HUES48 (cell line): ENCODE measurements at regions not wholly inside any gene's neighbourhood (a gene's known extent, or its start where the extent isn't known, plus 50 kb on each side); places are given as distances from the start of the nearest gene placed in this dataset.
"Not testable (repeated sequence)": the region's sequence is repeated elsewhere in the genome, so short reads cannot be mapped to it uniquely, and the experiment has no call there.

Experiments
- H3K27ac ChIP-seq: one replicate; pipeline ENCODE4 v1.7.0; 2013; ENCODE audit warnings: low read depth, low read length, inconsistent platforms
- H3K27me3 ChIP-seq: 2 replicates; pipeline ENCODE4 v1.6.1; 2013; ENCODE audit warnings: mild to moderate bottlenecking, low read length; ENCODE audit not compliant: control insufficient read depth, insufficient read depth
- H3K36me3 ChIP-seq: 2 replicates; pipeline ENCODE4 v1.6.1; 2013; ENCODE audit warnings: low read length; ENCODE audit not compliant: control insufficient read depth, insufficient read depth
- H3K4me1 ChIP-seq: 2 replicates; pipeline ENCODE4 v1.6.1; 2013; ENCODE audit warnings: mild to moderate bottlenecking, low read length; ENCODE audit not compliant: control insufficient read depth, insufficient read depth
- H3K4me3 ChIP-seq: 2 replicates; pipeline ENCODE4 v1.5.1; 2013; ENCODE audit warnings: mild to moderate bottlenecking, low read depth, low read length
- H3K9ac ChIP-seq: 2 replicates; pipeline ENCODE4 v1.6.1; 2013; ENCODE audit warnings: mild to moderate bottlenecking, low read depth, low read length, moderate library complexity
- H3K9me3 ChIP-seq: 2 replicates; pipeline ENCODE4 v1.6.1; 2013; ENCODE audit warnings: low read length; ENCODE audit not compliant: control insufficient read depth, insufficient read depth

GRCh38 chr7:9498303-9498702 is 1064.9 kb downstream of the NXPH1 start:
- H3K27ac ChIP-seq = no peak overlapping the region
- no peaks in the 10 kb centered on the region for H3K9me3 ChIP-seq
- H3K9ac ChIP-seq = no peak overlapping the region
- no peaks in the 10 kb centered on the region for H3K4me1 ChIP-seq
- H3K36me3 ChIP-seq = no peaks in the 10 kb centered on the region
- no peaks in the 10 kb centered on the region for H3K27me3 ChIP-seq
- no peak overlapping the region for H3K4me3 ChIP-seq

- no peaks in the 10 kb centered on the region for H3K4me1 ChIP-seq
- no peak overlapping the region for H3K4me3 ChIP-seq
- H3K27ac ChIP-seq = no peak overlapping the region
- H3K9me3 ChIP-seq = no peaks in the 10 kb centered on the region
- no peaks in the 10 kb centered on the region for H3K27me3 ChIP-seq
- H3K9ac ChIP-seq = no peak overlapping the region
- no peaks in the 10 kb centered on the region for H3K36me3 ChIP-seq
Observed at GRCh38 chr7:9502269-9502668, 1068.9 kb downstream of the NXPH1 start.

- Histone ChIP-seq H3K9me3 (no peaks in the 10 kb centered on the region), H3K4me3 (no peak overlapping the region), H3K9ac (no peak overlapping the region), H3K36me3 (no peaks in the 10 kb centered on the region), H3K27me3 (no peaks in the 10 kb centered on the region), H3K4me1 (no peaks in the 10 kb centered on the region), H3K27ac (no peak overlapping the region)
Observed at GRCh38 chr7:9504678-9505077, 1071.3 kb downstream of the NXPH1 start.

GRCh38 chr7:9505516-9505915 is 1072.1 kb downstream of the NXPH1 start:
- no peaks in the 10 kb centered on the region for H3K27me3 ChIP-seq
- no peak overlapping the region for H3K27ac ChIP-seq
- H3K9me3 ChIP-seq = no peaks in the 10 kb centered on the region
- H3K4me1 ChIP-seq = no peaks in the 10 kb centered on the region
- no peaks in the 10 kb centered on the region for H3K36me3 ChIP-seq
- H3K9ac ChIP-seq = no peak overlapping the region
- no peak overlapping the region for H3K4me3 ChIP-seq

- H3K27me3 ChIP-seq = no peaks in the 10 kb centered on the region
- no peaks in the 10 kb centered on the region for H3K4me1 ChIP-seq
- no peak overlapping the region for H3K4me3 ChIP-seq
- H3K27ac ChIP-seq = no peak overlapping the region
- H3K9ac ChIP-seq = no peak overlapping the region
- no peaks in the 10 kb centered on the region for H3K36me3 ChIP-seq
- H3K9me3 ChIP-seq = no peaks in the 10 kb centered on the region
Observed at GRCh38 chr7:9507290-9507689, 1073.9 kb downstream of the NXPH1 start.

- Histone ChIP-seq H3K9ac (no peak overlapping the region), H3K27ac (no peak overlapping the region), H3K27me3 (no peaks in the 10 kb centered on the region), H3K4me1 (no peaks in the 10 kb centered on the region), H3K9me3 (no peaks in the 10 kb centered on the region), H3K36me3 (no peaks in the 10 kb centered on the region), H3K4me3 (no peak overlapping the region)
Observed at GRCh38 chr7:9516662-9517061, 1083.3 kb downstream of the NXPH1 start.

GRCh38 chr7:9523579-9523978 is 1090.2 kb downstream of the NXPH1 start:
- H3K9ac ChIP-seq = no peak overlapping the region

GRCh38 chr7:9552431-9552830 is 1119.0 kb downstream of the NXPH1 start:
- H3K9ac ChIP-seq, H3K27ac ChIP-seq: not testable (repeated sequence)

More at GRCh38 chr7:9523579-9523978, 1090.2 kb downstream of the NXPH1 start:
- Histone ChIP-seq H3K9me3 (no peaks in the 10 kb centered on the region), H3K4me1 (no peaks in the 10 kb centered on the region), H3K27me3 (no peaks in the 10 kb centered on the region), H3K27ac (no peak overlapping the region), H3K4me3 (no peak overlapping the region), H3K36me3 (no peaks in the 10 kb centered on the region)

GRCh38 chr7:9557853-9558252 is 1124.4 kb downstream of the NXPH1 start:
- H3K27me3 ChIP-seq = no peaks in the 10 kb centered on the region
- no peak overlapping the region for H3K9ac ChIP-seq
- H3K36me3 ChIP-seq = no peaks in the 10 kb centered on the region
- no peak overlapping the region for H3K27ac ChIP-seq
- H3K4me1 ChIP-seq = no peaks in the 10 kb centered on the region
- H3K4me3 ChIP-seq = no peak overlapping the region
- no peaks in the 10 kb centered on the region for H3K9me3 ChIP-seq

More at GRCh38 chr7:9552431-9552830, 1119.0 kb downstream of the NXPH1 start:
- H3K4me3 ChIP-seq, H3K9me3 ChIP-seq, H3K27me3 ChIP-seq, H3K36me3 ChIP-seq, H3K4me1 ChIP-seq: not testable (repeated sequence)

- peaks cover 12% of the 10 kb centered on the region; the same call in 1 of the 2 replicates for H3K4me1 ChIP-seq
Observed at GRCh38 chr7:9575716-9576115, 1142.3 kb downstream of the NXPH1 start.

GRCh38 chr7:9582824-9583223 is 1149.4 kb downstream of the NXPH1 start:
- H3K9me3 ChIP-seq = no peaks in the 10 kb centered on the region
- no peaks in the 10 kb centered on the region for H3K27me3 ChIP-seq
- no peak overlapping the region for H3K9ac ChIP-seq
- H3K36me3 ChIP-seq = no peaks in the 10 kb centered on the region
- H3K27ac ChIP-seq = no peak overlapping the region
- H3K4me1 ChIP-seq = peaks cover 12% of the 10 kb centered on the region; the same call in 1 of the 2 replicates
- no peak overlapping the region for H3K4me3 ChIP-seq

More at GRCh38 chr7:9575716-9576115, 1142.3 kb downstream of the NXPH1 start:
- H3K4me3 ChIP-seq = no peak overlapping the region
- no peak overlapping the region for H3K27ac ChIP-seq
- no peaks in the 10 kb centered on the region for H3K9me3 ChIP-seq
- no peaks in the 10 kb centered on the region for H3K27me3 ChIP-seq
- no peak overlapping the region for H3K9ac ChIP-seq
- no peaks in the 10 kb centered on the region for H3K36me3 ChIP-seq

- no peaks in the 10 kb centered on the region for H3K4me1 ChIP-seq
- H3K27ac ChIP-seq = no peak overlapping the region
- no peak overlapping the region for H3K9ac ChIP-seq
- H3K4me3 ChIP-seq = no peak overlapping the region
- H3K27me3 ChIP-seq = no peaks in the 10 kb centered on the region
- H3K36me3 ChIP-seq = no peaks in the 10 kb centered on the region
- no peaks in the 10 kb centered on the region for H3K9me3 ChIP-seq
Observed at GRCh38 chr7:9598411-9598810, 1165.0 kb downstream of the NXPH1 start.
